Activated CD4-positive, alpha-beta T cell treated with anti-CD3 and anti-CD28 coated beads for 36 hours (primary cell): ENCODE measurements at regions not wholly inside any gene's neighbourhood (a gene's known extent, or its start where the extent isn't known, plus 50 kb on each side); places are given as distances from the start of the nearest gene placed in this dataset.

Experiments
- ATAC-seq: fragments of 200-7000 bp; cut with Tn5 transposase; one replicate; pipeline ENCODE4 v1.10.0; 2021; ENCODE audit warnings: mild to moderate bottlenecking, moderate library complexity
- CTCF ChIA-PET: fragments of 350-600 bp; sonication (Branson Sonifier 250); formaldehyde crosslinking; loops from one replicate; lab custom pipeline; 2021; ENCODE audit warnings: antibody characterized with exemption; lab: Charles Lee
- POLR2A ChIA-PET: fragments of 350-600 bp; sonication (Branson Sonifier 250); formaldehyde crosslinking; loops from one replicate; lab custom pipeline; 2021; ENCODE audit warnings: antibody characterized with exemption, inconsistent platforms; lab: Charles Lee
- DNase-seq: peaks from one replicate; pipeline ENCODE4 v3.0.0-alpha.2; 2020
- H3K27ac Mint-ChIP-seq: one replicate; pipeline ENCODE4 v1.8.0; 2021; ENCODE audit warnings: mixed read lengths
- H3K27me3 Mint-ChIP-seq: one replicate; pipeline ENCODE4 v1.8.0; 2021; ENCODE audit warnings: mixed read lengths
- H3K36me3 Mint-ChIP-seq: one replicate; pipeline ENCODE4 v1.8.0; 2021; ENCODE audit warnings: low read depth, mixed read lengths
- H3K4me1 Mint-ChIP-seq: one replicate; pipeline ENCODE4 v1.8.0; 2021; ENCODE audit warnings: mixed read lengths
- H3K4me3 Mint-ChIP-seq: one replicate; pipeline ENCODE4 v1.8.0; 2021; ENCODE audit warnings: mild to moderate bottlenecking, moderate library complexity, mixed read lengths
- H3K9me3 Mint-ChIP-seq: one replicate; pipeline ENCODE4 v1.8.0; 2021; ENCODE audit warnings: low read depth, mixed read lengths
- intact Hi-C, 2 experiments: fragments of 100-400 bp; cut with DNase I in 1 of 2; cut with micrococcal nuclease in 1 of 2; formaldehyde crosslinking; loops; one replicate each; pipeline versions ENCODE4 v1.14.2 to v1.15.1; 2022 to 2024; cut with DNase I, micrococcal nuclease

- CTCF ChIA-PET: no interaction called here
- no peaks in the 10 kb centered on the region for H3K27me3 Mint-ChIP-seq
- H3K4me1 Mint-ChIP-seq: no peaks in the 10 kb centered on the region
- H3K4me3 Mint-ChIP-seq: no peak overlapping the region
- H3K9me3 Mint-ChIP-seq: peaks cover 2% of the 10 kb centered on the region
- H3K36me3 Mint-ChIP-seq: no peaks in the 10 kb centered on the region
- DNase-seq (no peak), ATAC-seq (no peak)
- intact Hi-C loops: no loop called here
- POLR2A ChIA-PET: no interaction called here
- no peak overlapping the region for H3K27ac Mint-ChIP-seq
Observed at GRCh38 chr13:107765724-107766401, 449.5 kb downstream of the LIG4 start.

GRCh38 chr13:107764046-107764445 lies 451.3 kb downstream of the LIG4 start:
- ATAC-seq (no peak), DNase-seq (no peak)
- Mint-ChIP-seq H3K27ac (no peak overlapping the region), H3K9me3 (peaks cover 2% of the 10 kb centered on the region), H3K4me1 (no peaks in the 10 kb centered on the region), H3K27me3 (no peaks in the 10 kb centered on the region), H3K36me3 (no peaks in the 10 kb centered on the region), H3K4me3 (no peak overlapping the region)
- ChIA-PET CTCF (no interaction called here), POLR2A (no interaction called here)
- intact Hi-C loops: no loop called here

GRCh38 chr13:107753748-107754147 lies 461.6 kb downstream of the LIG4 start:
- no peak overlapping the region for H3K27ac Mint-ChIP-seq
- intact Hi-C loops: no loop called here
- CTCF ChIA-PET: interaction anchor here (0.5 kb wide), 1 partner anchor 103 kb away, joined by 3 read pairs; no protein-coding TSS in a partner anchor
- H3K4me3 Mint-ChIP-seq: no peak overlapping the region
- POLR2A ChIA-PET: no interaction called here
- no peaks in the 10 kb centered on the region for H3K4me1 Mint-ChIP-seq
- ATAC-seq (no peak), DNase-seq (no peak)
- no peaks in the 10 kb centered on the region for H3K9me3 Mint-ChIP-seq
- H3K36me3 Mint-ChIP-seq: no peaks in the 10 kb centered on the region
- no peaks in the 10 kb centered on the region for H3K27me3 Mint-ChIP-seq

DNA sequence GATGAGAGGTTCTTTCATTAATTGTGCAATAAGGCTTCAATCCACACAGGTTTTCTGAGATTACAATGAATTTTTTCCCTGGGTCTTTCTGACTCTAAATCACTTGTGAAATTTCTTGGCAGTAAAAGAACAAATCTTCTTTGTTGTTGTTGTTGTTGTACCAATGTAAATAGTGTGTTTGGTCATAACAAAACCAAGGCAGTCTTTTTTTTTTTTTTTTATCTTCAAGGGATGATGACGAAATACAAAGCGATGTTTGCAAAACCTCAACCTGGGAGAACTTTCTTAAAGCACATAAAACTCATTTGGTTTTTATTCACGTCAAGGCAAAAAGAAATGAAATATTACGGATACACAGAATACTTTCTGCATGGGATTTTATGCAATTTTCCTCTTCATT lies 462.0 kb downstream of the LIG4 start:
- POLR2A ChIA-PET: no interaction called here
- H3K27ac Mint-ChIP-seq: no peak overlapping the region
- no peak for ATAC-seq
- no peak overlapping the region for H3K4me3 Mint-ChIP-seq
- no peaks in the 10 kb centered on the region for H3K27me3 Mint-ChIP-seq
- no peaks in the 10 kb centered on the region for H3K9me3 Mint-ChIP-seq
- intact Hi-C loops: no loop called here
- H3K4me1 Mint-ChIP-seq: no peaks in the 10 kb centered on the region
- CTCF ChIA-PET: no interaction called here
- H3K36me3 Mint-ChIP-seq: no peaks in the 10 kb centered on the region
- DNase-seq: no peak

GRCh38 chr13:107743983-107744382 lies 471.4 kb downstream of the LIG4 start:
- H3K9me3 Mint-ChIP-seq: no peaks in the 10 kb centered on the region
- no peak overlapping the region for H3K4me3 Mint-ChIP-seq
- H3K4me1 Mint-ChIP-seq: no peaks in the 10 kb centered on the region
- POLR2A ChIA-PET: no interaction called here
- intact Hi-C loops: no loop called here
- no peak for ATAC-seq
- H3K27ac Mint-ChIP-seq: no peak overlapping the region
- CTCF ChIA-PET: no interaction called here
- no peaks in the 10 kb centered on the region for H3K36me3 Mint-ChIP-seq
- DNase-seq: no peak
- no peaks in the 10 kb centered on the region for H3K27me3 Mint-ChIP-seq

GRCh38 chr13:107743526-107743925 lies 471.8 kb downstream of the LIG4 start:
- no peak for ATAC-seq
- Mint-ChIP-seq H3K9me3 (no peaks in the 10 kb centered on the region), H3K36me3 (no peaks in the 10 kb centered on the region), H3K4me3 (no peak overlapping the region), H3K27me3 (no peaks in the 10 kb centered on the region), H3K27ac (no peak overlapping the region), H3K4me1 (no peaks in the 10 kb centered on the region)
- CTCF ChIA-PET: no interaction called here
- DNase-seq: no peak
- intact Hi-C loops: no loop called here
- POLR2A ChIA-PET: no interaction called here

DNA sequence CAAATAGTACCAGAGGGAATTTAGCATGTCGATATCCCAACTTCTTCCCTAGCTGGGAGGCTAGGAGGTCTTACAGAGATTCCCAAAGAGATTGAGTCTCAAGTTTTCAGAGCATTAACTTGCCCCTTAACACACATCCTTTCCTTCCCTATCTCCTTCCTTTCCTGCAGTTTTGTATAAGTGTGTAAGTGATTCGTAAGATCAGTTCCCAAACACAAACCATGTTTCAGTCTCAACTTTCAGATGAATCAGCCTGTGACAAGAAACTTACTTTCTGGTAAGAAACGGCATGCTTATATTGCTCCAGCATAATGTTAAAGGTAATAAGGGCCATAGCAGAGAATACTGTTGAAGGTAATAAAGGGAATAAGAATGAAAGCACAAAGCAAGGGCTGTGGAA lies 472.2 kb downstream of the LIG4 start:
- H3K27me3 Mint-ChIP-seq: no peaks in the 10 kb centered on the region
- CTCF ChIA-PET: no interaction called here
- POLR2A ChIA-PET: no interaction called here
- H3K27ac Mint-ChIP-seq: no peak overlapping the region
- no peaks in the 10 kb centered on the region for H3K4me1 Mint-ChIP-seq
- ATAC-seq (no peak), DNase-seq (no peak)
- no peaks in the 10 kb centered on the region for H3K9me3 Mint-ChIP-seq
- no peak overlapping the region for H3K4me3 Mint-ChIP-seq
- intact Hi-C loops: no loop called here
- H3K36me3 Mint-ChIP-seq: no peaks in the 10 kb centered on the region

- CTCF ChIA-PET: no interaction called here
- no peak for ATAC-seq
- Mint-ChIP-seq H3K27me3 (no peaks in the 10 kb centered on the region), H3K4me3 (no peak overlapping the region), H3K27ac (no peak overlapping the region), H3K36me3 (no peaks in the 10 kb centered on the region), H3K9me3 (no peaks in the 10 kb centered on the region), H3K4me1 (no peaks in the 10 kb centered on the region)
- DNase-seq: no peak
- POLR2A ChIA-PET: no interaction called here
- intact Hi-C loops: no loop called here
Observed at GRCh38 chr13:107742544-107742943, 472.8 kb downstream of the LIG4 start.

GRCh38 chr13:107738004-107738403 lies 477.3 kb downstream of the LIG4 start:
- ATAC-seq (no peak), DNase-seq (no peak)
- intact Hi-C loops: no loop called here
- H3K36me3 Mint-ChIP-seq: no peaks in the 10 kb centered on the region
- no peak overlapping the region for H3K4me3 Mint-ChIP-seq
- CTCF ChIA-PET: no interaction called here
- no peak overlapping the region for H3K27ac Mint-ChIP-seq
- H3K9me3 Mint-ChIP-seq: no peaks in the 10 kb centered on the region
- POLR2A ChIA-PET: no interaction called here
- H3K4me1 Mint-ChIP-seq: no peaks in the 10 kb centered on the region
- no peaks in the 10 kb centered on the region for H3K27me3 Mint-ChIP-seq

DNA sequence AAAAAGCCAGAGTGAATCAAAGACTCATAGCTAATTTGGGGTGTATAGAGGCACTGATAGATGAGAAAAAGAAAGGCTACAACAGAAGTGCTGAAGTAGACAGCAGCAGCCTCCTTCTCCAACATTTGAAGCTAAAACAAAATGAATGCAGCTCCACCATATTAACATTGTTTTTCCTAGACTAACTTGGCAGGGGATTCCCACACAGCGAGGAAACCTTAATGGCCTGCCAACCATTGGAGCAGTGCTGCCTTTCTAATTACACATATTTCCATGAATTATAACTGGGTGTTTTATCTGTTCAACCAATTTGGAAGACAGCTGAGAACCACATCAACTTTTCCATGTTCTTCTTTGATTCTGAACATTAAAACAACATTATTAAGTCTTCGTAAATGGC lies 478.6 kb downstream of the LIG4 start:
- intact Hi-C loops: no loop called here
- no peak for ATAC-seq
- CTCF ChIA-PET: no interaction called here
- DNase-seq: no peak
- Mint-ChIP-seq H3K27me3 (no peaks in the 10 kb centered on the region), H3K36me3 (no peaks in the 10 kb centered on the region), H3K9me3 (no peaks in the 10 kb centered on the region), H3K27ac (no peak overlapping the region), H3K4me1 (no peaks in the 10 kb centered on the region), H3K4me3 (no peak overlapping the region)
- POLR2A ChIA-PET: no interaction called here

DNA sequence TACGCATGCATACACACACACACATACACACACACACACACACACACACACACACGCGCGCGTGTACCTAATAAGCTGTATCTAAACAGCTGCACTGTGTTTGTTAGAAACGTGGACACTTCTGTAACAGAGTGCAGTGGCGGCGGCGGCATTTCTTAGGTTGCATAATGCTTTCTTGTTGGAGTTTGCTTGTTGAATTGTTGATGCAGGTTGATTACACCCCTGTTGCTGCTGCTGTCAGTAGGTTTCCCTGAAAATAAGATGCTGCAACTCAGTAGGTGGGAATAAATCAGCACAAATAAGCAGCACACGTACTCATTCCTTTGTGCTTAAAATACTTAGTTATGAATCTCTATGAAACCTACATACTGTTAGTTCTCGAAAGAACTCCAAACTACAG lies 479.2 kb downstream of the LIG4 start:
- Mint-ChIP-seq H3K9me3 (no peaks in the 10 kb centered on the region), H3K36me3 (no peaks in the 10 kb centered on the region), H3K27ac (no peak overlapping the region), H3K27me3 (no peaks in the 10 kb centered on the region), H3K4me1 (no peaks in the 10 kb centered on the region), H3K4me3 (no peak overlapping the region)
- no peak for ATAC-seq
- intact Hi-C loops: no loop called here
- DNase-seq: no peak
- POLR2A ChIA-PET: no interaction called here
- CTCF ChIA-PET: no interaction called here

- Mint-ChIP-seq H3K27ac (no peak overlapping the region), H3K36me3 (no peaks in the 10 kb centered on the region), H3K27me3 (no peaks in the 10 kb centered on the region), H3K4me3 (no peak overlapping the region), H3K9me3 (no peaks in the 10 kb centered on the region), H3K4me1 (no peaks in the 10 kb centered on the region)
- ATAC-seq (no peak), DNase-seq (no peak)
- intact Hi-C loops: no loop called here
- POLR2A ChIA-PET: no interaction called here
- CTCF ChIA-PET: no interaction called here
Observed at GRCh38 chr13:107734891-107735625, 480.3 kb downstream of the LIG4 start.
